IPS DF 6.9 (cell line): ENCODE measurements at regions not wholly inside any gene's neighbourhood (a gene's known extent, or its start where the extent isn't known, plus 50 kb on each side); places are given as distances from the start of the nearest gene placed in this dataset.

Experiments
- DNase-seq: peaks from one replicate; pipeline ENCODE4 v3.0.0-alpha.2; 2013; ENCODE audit warnings: low read depth, low spot score
- H3K27ac ChIP-seq: one replicate; pipeline ENCODE4 v1.5.1; 2013; ENCODE audit warnings: low read length, control low read depth
- H3K27me3 ChIP-seq: 2 replicates; pipeline ENCODE4 v1.6.1; 2013; ENCODE audit warnings: mild to moderate bottlenecking, low read length; ENCODE audit not compliant: control insufficient read depth, insufficient read depth
- H3K36me3 ChIP-seq: 2 replicates; pipeline ENCODE4 v1.6.1; 2013; ENCODE audit warnings: low read length; ENCODE audit not compliant: control insufficient read depth, insufficient read depth
- H3K4me1 ChIP-seq: 2 replicates; pipeline ENCODE4 v1.6.1; 2013; ENCODE audit warnings: low read length; ENCODE audit not compliant: control insufficient read depth, insufficient read depth
- H3K4me3 ChIP-seq: 2 replicates; pipeline ENCODE4 v1.5.1; 2013; ENCODE audit warnings: mild to moderate bottlenecking, low read length
- H3K9me3 ChIP-seq: 2 replicates; pipeline ENCODE4 v1.6.1; 2013; ENCODE audit warnings: low read length, inconsistent platforms; ENCODE audit not compliant: control insufficient read depth, insufficient read depth
- WGBS: extraction: QIAGEN DNeasy Blood & Tissue Kit; methylation state at CpG from one replicate; pipeline ENCODE4 v1.1.7; 2013; ENCODE audit warnings: mixed read lengths, missing lambda C conversion rate; ENCODE audit not compliant: insufficient read length, insufficient coverage; 5-methylcytosine and 5-hydroxymethylcytosine counted together

GRCh38 chr5:148902478-148902877, 76.1 kb downstream of the ADRB2 start:
- H3K9me3 ChIP-seq, result no peaks in the 10 kb centered on the region
- no peak overlapping the region for H3K27ac ChIP-seq
- no peaks in the 10 kb centered on the region for H3K27me3 ChIP-seq
- WGBS, result no CpG with 5 or more reads among the region's 2 CpGs
- no peak overlapping the region for H3K4me3 ChIP-seq
- peaks cover 1% of the 10 kb centered on the region; the same call in 1 of the 2 replicates for H3K4me1 ChIP-seq
- H3K36me3 ChIP-seq, result no peaks in the 10 kb centered on the region
- DNase-seq, result no peak

- no CpG with 5 or more reads among the region's 2 CpGs for WGBS
- H3K36me3 ChIP-seq, result no peaks in the 10 kb centered on the region
- DNase-seq, result no peak
- H3K4me3 ChIP-seq, result no peak overlapping the region
- no peak overlapping the region for H3K27ac ChIP-seq
- H3K27me3 ChIP-seq, result no peaks in the 10 kb centered on the region
- peaks cover 1% of the 10 kb centered on the region; the same call in 1 of the 2 replicates for H3K4me1 ChIP-seq
- H3K9me3 ChIP-seq, result no peaks in the 10 kb centered on the region
These were observed 77.2 kb downstream of the ADRB2 start for GRCh38 chr5:148903587-148903986.

GRCh38 chr5:148904440-148904839, 78.0 kb downstream of the ADRB2 start:
- no CpG with 5 or more reads among the region's 1 CpG for WGBS

GRCh38 chr5:148905541-148905940, 79.1 kb downstream of the ADRB2 start:
- no peak overlapping the region for H3K4me3 ChIP-seq
- no peak overlapping the region for H3K27ac ChIP-seq
- no peaks in the 10 kb centered on the region for H3K9me3 ChIP-seq
- no peaks in the 10 kb centered on the region for H3K27me3 ChIP-seq
- no peak for DNase-seq
- H3K36me3 ChIP-seq, result no peaks in the 10 kb centered on the region
- WGBS, result no CpG with 5 or more reads among the region's 1 CpG
- H3K4me1 ChIP-seq, result 0 out of 2 replicates have a peak, but pooled peaks cover 1% of the 10 kb centered on the region

More at GRCh38 chr5:148904440-148904839, 78.0 kb downstream of the ADRB2 start:
- no peak overlapping the region for H3K4me3 ChIP-seq
- DNase-seq, result no peak
- H3K27me3 ChIP-seq, result no peaks in the 10 kb centered on the region
- H3K4me1 ChIP-seq, result 0 out of 2 replicates have a peak, but pooled peaks cover 1% of the 10 kb centered on the region
- H3K27ac ChIP-seq, result no peak overlapping the region
- H3K36me3 ChIP-seq, result no peaks in the 10 kb centered on the region
- no peaks in the 10 kb centered on the region for H3K9me3 ChIP-seq

GRCh38 chr5:148906968-148907367, 80.6 kb downstream of the ADRB2 start:
- Histone ChIP-seq H3K4me3 (no peak overlapping the region), H3K4me1 (0 out of 2 replicates have a peak, but pooled peaks cover 1% of the 10 kb centered on the region), H3K27ac (no peak overlapping the region), H3K36me3 (no peaks in the 10 kb centered on the region), H3K9me3 (no peaks in the 10 kb centered on the region), H3K27me3 (no peaks in the 10 kb centered on the region)
- no peak for DNase-seq
- WGBS, result no CpG with 5 or more reads among the region's 3 CpGs

- Histone ChIP-seq H3K4me3 (no peak overlapping the region), H3K36me3 (no peaks in the 10 kb centered on the region), H3K27ac (no peak overlapping the region), H3K4me1 (peaks cover 3% of the 10 kb centered on the region; the same call in 1 of the 2 replicates), H3K27me3 (no peaks in the 10 kb centered on the region), H3K9me3 (no peaks in the 10 kb centered on the region)
- WGBS, result no CpG with 5 or more reads among the region's 4 CpGs
- DNase-seq, result no peak
These were observed 82.6 kb downstream of the ADRB2 start for GRCh38 chr5:148909040-148909439.

GRCh38 chr5:148909766-148910165, 83.4 kb downstream of the ADRB2 start:
- no peaks in the 10 kb centered on the region for H3K27me3 ChIP-seq
- no peak for DNase-seq
- no peak overlapping the region for H3K27ac ChIP-seq
- H3K9me3 ChIP-seq, result no peaks in the 10 kb centered on the region
- peaks cover 2% of the 10 kb centered on the region; the same call in 1 of the 2 replicates for H3K4me1 ChIP-seq
- H3K36me3 ChIP-seq, result no peaks in the 10 kb centered on the region
- no peak overlapping the region for H3K4me3 ChIP-seq
- WGBS, result no CpG with 5 or more reads among the region's 1 CpG

GRCh38 chr5:148910216-148910615, 83.8 kb downstream of the ADRB2 start:
- Histone ChIP-seq H3K36me3 (no peaks in the 10 kb centered on the region), H3K4me3 (no peak overlapping the region), H3K27ac (no peak overlapping the region), H3K27me3 (no peaks in the 10 kb centered on the region), H3K9me3 (no peaks in the 10 kb centered on the region), H3K4me1 (peaks cover 2% of the 10 kb centered on the region; the same call in 1 of the 2 replicates)
- no peak for DNase-seq
- no CpG with 5 or more reads among the region's 4 CpGs for WGBS

- Histone ChIP-seq H3K4me1 (peaks cover 2% of the 10 kb centered on the region; the same call in 1 of the 2 replicates), H3K27me3 (no peaks in the 10 kb centered on the region), H3K36me3 (no peaks in the 10 kb centered on the region), H3K9me3 (no peaks in the 10 kb centered on the region), H3K4me3 (no peak overlapping the region), H3K27ac (no peak overlapping the region)
- DNase-seq, result no peak
- no CpG with 5 or more reads among the region's 8 CpGs for WGBS
These were observed 84.4 kb downstream of the ADRB2 start for GRCh38 chr5:148910686-148911361.

- Histone ChIP-seq H3K4me1 (peaks cover 2% of the 10 kb centered on the region; the same call in 1 of the 2 replicates), H3K27me3 (no peaks in the 10 kb centered on the region), H3K36me3 (no peaks in the 10 kb centered on the region), H3K27ac (no peak overlapping the region), H3K4me3 (no peak overlapping the region), H3K9me3 (no peaks in the 10 kb centered on the region)
- no peak for DNase-seq
- WGBS, result no CpG with 5 or more reads among the region's 2 CpGs
These were observed 85.0 kb downstream of the ADRB2 start for GRCh38 chr5:148911386-148911785.

- Histone ChIP-seq H3K4me1 (peaks cover 2% of the 10 kb centered on the region; the same call in 1 of the 2 replicates), H3K9me3 (no peaks in the 10 kb centered on the region), H3K36me3 (no peaks in the 10 kb centered on the region), H3K27ac (no peak overlapping the region), H3K4me3 (no peak overlapping the region), H3K27me3 (no peaks in the 10 kb centered on the region)
- DNase-seq, result no peak
- WGBS, result no CpG with 5 or more reads among the region's 1 CpG
These were observed 85.7 kb downstream of the ADRB2 start for GRCh38 chr5:148912146-148912545.
